Calu3 (cell line): ENCODE measurements at regions not wholly inside any gene's neighbourhood (a gene's known extent, or its start where the extent isn't known, plus 50 kb on each side); places are given as distances from the start of the nearest gene placed in this dataset.

Source experiments
- BruUV-seq: library from RNA; stranded (reverse); fragments of 400-500 nt; replicated peaks from 2 replicates; lab custom pipeline; 2021; lab: Mats Ljungman, UMichigan
- CTCF ChIA-PET: fragments of 300-600 bp; sonication (Branson Sonifier 250); formaldehyde crosslinking; loops from one replicate; lab custom pipeline; 2022; ENCODE audit warnings: antibody characterized with exemption; lab: Charles Lee
- DNase-seq: peaks from one replicate; pipeline ENCODE4 v3.0.0; 2022
- H3K27ac Mint-ChIP-seq: one replicate; pipeline ENCODE4 v1.8.0; 2022; ENCODE audit warnings: mixed read lengths; ENCODE audit not compliant: unreplicated experiment
- H3K27me3 Mint-ChIP-seq: one replicate; pipeline ENCODE4 v1.8.0; 2022; ENCODE audit warnings: mixed read lengths; ENCODE audit not compliant: unreplicated experiment
- H3K36me3 Mint-ChIP-seq: one replicate; pipeline ENCODE4 v1.8.0; 2022; ENCODE audit warnings: mild to moderate bottlenecking, moderate library complexity, mixed read lengths; ENCODE audit not compliant: insufficient read depth, unreplicated experiment
- H3K4me1 Mint-ChIP-seq: one replicate; pipeline ENCODE4 v1.8.0; 2022; ENCODE audit warnings: mild to moderate bottlenecking, low read depth, mixed read lengths; ENCODE audit not compliant: unreplicated experiment
- H3K4me3 Mint-ChIP-seq: one replicate; pipeline ENCODE4 v1.8.0; 2022; ENCODE audit warnings: mild to moderate bottlenecking, low read depth, moderate library complexity, mixed read lengths; ENCODE audit not compliant: unreplicated experiment
- H3K9me3 Mint-ChIP-seq: one replicate; pipeline ENCODE4 v1.8.0; 2022; ENCODE audit warnings: low read depth, mixed read lengths; ENCODE audit not compliant: unreplicated experiment
- CTCF ChIP-seq: fragments of 200-600 bp; IDR thresholded peaks from one replicate; pipeline ENCODE4 v1.8.0; 2022; ENCODE audit warnings: antibody characterized with exemption; ENCODE audit not compliant: unreplicated experiment
- intact Hi-C: fragments of 100-400 bp; cut with micrococcal nuclease; formaldehyde crosslinking; loops from one replicate; pipeline ENCODE4 v1.10.0; 2022; ENCODE audit not compliant: unreplicated experiment

DNA sequence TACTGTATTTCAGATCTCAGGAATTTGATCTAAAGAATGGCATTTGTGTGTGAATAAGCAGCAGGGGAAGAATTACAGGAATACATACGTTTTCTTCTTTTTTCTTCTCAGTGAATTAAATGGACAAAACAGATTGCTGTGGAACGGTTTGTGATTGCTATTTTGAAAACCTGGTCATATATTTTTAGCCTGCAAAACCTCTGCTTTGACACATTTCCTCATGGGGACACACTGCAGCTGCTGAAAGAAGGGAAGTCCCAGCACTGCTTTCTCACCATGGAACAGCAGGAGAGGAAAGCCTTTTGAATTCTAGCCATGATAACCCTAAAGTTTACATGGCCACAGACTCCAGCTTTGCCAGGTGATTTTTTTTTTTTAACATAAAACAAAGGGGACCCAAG lies 315.0 kb downstream of the OXSM start:
- no peaks in the 10 kb centered on the region for H3K9me3 Mint-ChIP-seq
- H3K27me3 Mint-ChIP-seq = no peaks in the 10 kb centered on the region
- no peaks in the 10 kb centered on the region for H3K36me3 Mint-ChIP-seq
- no peaks in the 10 kb centered on the region for H3K4me1 Mint-ChIP-seq
- H3K4me3 Mint-ChIP-seq = no peak overlapping the region
- no TSS peak for BruUV-seq
- no peak for TF ChIP-seq CTCF
- no peak overlapping the region for H3K27ac Mint-ChIP-seq
- CTCF ChIA-PET = no interaction called here
- no peak for DNase-seq
- intact Hi-C loops = no loop called here

DNA sequence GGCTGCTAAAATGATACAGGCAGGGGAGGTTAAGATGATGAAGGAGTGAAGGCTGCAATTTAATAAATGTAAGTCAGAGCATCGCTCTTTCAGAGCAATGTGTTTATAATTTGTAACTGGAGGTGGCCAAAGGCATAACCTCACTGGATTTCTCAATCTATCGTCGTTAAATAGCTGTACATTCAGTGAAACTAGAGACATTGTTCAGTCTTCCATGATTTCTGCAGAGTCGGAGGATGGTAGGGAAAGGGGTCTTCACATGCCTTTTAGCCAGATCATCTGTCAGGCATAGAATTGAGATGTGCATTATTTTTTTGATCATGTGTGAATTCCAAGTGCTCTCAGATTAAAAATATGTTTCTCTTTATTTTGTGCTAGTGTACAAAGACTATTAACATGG lies 315.4 kb downstream of the OXSM start:
- no peaks in the 10 kb centered on the region for H3K27me3 Mint-ChIP-seq
- CTCF ChIA-PET = no interaction called here

DNA sequence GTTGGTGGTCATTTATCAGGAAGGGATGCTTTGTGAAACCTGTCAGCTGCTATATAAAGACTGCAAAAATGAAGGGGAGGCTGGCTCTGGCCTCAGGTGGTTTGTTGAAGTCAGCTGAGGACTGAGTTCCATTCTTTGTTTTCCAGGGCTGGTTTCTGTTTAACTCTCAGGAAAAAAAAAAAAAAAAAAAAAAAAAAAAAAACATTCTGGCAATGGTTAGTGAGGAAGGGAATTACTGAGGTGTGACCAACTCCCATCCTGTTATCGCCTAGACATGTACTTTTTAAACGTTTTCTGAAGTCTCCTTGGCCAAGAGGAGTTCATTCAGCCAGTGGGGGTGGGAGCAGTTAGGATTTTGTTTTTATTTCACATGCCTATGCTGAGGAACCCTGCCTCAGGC lies 316.3 kb downstream of the OXSM start:
- Mint-ChIP-seq H3K9me3 (no peaks in the 10 kb centered on the region), H3K4me3 (no peak overlapping the region), H3K36me3 (no peaks in the 10 kb centered on the region), H3K4me1 (no peaks in the 10 kb centered on the region), H3K27me3 (no peaks in the 10 kb centered on the region), H3K27ac (no peak overlapping the region)
- no TSS peak for BruUV-seq
- DNase-seq = no peak
- intact Hi-C loops = no loop called here
- CTCF ChIA-PET = no interaction called here
- no peak for TF ChIP-seq CTCF

More for the DNA sequence above, 315.4 kb downstream of the OXSM start:
- BruUV-seq = no TSS peak
- intact Hi-C loops = no loop called here
- no peak for TF ChIP-seq CTCF
- H3K9me3 Mint-ChIP-seq = no peaks in the 10 kb centered on the region
- H3K36me3 Mint-ChIP-seq = no peaks in the 10 kb centered on the region
- no peak overlapping the region for H3K4me3 Mint-ChIP-seq
- no peak overlapping the region for H3K27ac Mint-ChIP-seq
- no peak for DNase-seq
- no peaks in the 10 kb centered on the region for H3K4me1 Mint-ChIP-seq

DNA sequence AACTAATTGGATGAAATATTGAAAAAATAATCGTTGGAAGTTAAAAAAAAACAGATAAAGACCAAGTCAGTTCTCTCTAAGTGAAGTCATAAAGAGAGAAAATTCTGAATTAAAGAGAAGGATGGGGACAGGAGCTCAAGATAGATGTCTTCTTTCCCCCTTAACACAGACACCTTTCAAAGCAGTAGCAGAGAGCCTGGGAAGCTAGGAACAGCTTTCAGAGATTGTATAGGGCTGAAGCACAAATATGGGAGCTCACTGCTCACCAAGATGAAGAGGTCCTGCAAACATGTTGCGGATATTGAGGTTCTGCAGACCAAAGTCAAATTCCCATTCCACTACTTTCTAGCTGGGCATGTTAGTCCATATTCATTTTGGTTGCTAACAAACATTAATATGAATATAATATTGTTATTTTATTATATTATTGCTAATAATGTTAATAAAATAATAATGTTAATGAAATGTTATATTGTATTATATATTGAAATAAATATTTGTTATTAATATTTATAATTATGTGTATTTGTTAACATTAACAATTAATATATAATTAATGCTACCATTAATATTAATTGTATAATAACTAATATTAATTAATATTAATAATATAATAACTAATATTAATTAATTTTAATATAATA lies 319.1 kb downstream of the OXSM start:
- Mint-ChIP-seq H3K27ac (no peak overlapping the region), H3K9me3 (no peaks in the 10 kb centered on the region), H3K4me3 (no peak overlapping the region), H3K4me1 (no peaks in the 10 kb centered on the region), H3K27me3 (no peaks in the 10 kb centered on the region), H3K36me3 (no peaks in the 10 kb centered on the region)
- BruUV-seq = no TSS peak
- no peak for TF ChIP-seq CTCF
- intact Hi-C loops = no loop called here
- no peak for DNase-seq
- CTCF ChIA-PET = no interaction called here
